Adrenal gland (tissue), 5 donors: ENCODE measurements at regions not wholly inside any gene's neighbourhood (a gene's known extent, or its start where the extent isn't known, plus 50 kb on each side); places are given as distances from the start of the nearest gene placed in this dataset.

Experiments
- POLR2A ChIP-seq, 2 donors: fragments of 450-650 bp; IDR thresholded peaks; one replicate each; pipeline ENCODE4 v1.6.1; 2017; ENCODE audit warnings: antibody characterized with exemption in 2 of 2, mild to moderate bottlenecking in 2 of 2, moderate library complexity in 1 of 2
- TF ChIP-seq, protein P1 (sequence below), 6 experiments: fragments of 450-650 bp in 4 of 6; fragments of 200-600 bp in 2 of 6; sonication (generic) in 1 of 6; IDR thresholded peaks; 1 replicate in 5 of 6; 2 replicates in 1 of 6; pipeline versions ENCODE4 v1.5.1 to v1.8.0; 2016 to 2021; ENCODE audit warnings: antibody characterized with exemption in 6 of 6, mild to moderate bottlenecking in 2 of 6, moderate library complexity in 1 of 6
- donor health status: DM: no; HTN: no; CAD: no.

DNA sequence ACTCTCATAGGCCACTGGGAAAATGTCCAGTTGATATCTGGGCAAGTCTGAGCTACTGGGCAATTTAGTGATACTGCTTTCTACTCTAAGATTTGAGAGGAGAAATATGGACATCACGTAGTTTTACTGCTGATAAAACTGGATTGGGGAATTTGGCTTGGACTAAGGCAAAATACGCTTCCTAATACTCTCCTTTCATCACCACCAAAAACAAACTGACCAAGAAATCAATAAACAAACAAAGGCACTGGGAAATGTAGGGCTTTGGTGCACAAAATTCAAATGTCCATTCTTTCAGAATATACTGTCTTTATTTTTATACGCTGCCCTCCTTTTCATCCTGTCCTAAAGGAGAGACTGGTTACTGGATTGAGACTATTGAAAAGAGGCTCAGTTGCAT, 145.1 kb upstream of the SP8 start:
- TF ChIP-seq, protein P1, sequence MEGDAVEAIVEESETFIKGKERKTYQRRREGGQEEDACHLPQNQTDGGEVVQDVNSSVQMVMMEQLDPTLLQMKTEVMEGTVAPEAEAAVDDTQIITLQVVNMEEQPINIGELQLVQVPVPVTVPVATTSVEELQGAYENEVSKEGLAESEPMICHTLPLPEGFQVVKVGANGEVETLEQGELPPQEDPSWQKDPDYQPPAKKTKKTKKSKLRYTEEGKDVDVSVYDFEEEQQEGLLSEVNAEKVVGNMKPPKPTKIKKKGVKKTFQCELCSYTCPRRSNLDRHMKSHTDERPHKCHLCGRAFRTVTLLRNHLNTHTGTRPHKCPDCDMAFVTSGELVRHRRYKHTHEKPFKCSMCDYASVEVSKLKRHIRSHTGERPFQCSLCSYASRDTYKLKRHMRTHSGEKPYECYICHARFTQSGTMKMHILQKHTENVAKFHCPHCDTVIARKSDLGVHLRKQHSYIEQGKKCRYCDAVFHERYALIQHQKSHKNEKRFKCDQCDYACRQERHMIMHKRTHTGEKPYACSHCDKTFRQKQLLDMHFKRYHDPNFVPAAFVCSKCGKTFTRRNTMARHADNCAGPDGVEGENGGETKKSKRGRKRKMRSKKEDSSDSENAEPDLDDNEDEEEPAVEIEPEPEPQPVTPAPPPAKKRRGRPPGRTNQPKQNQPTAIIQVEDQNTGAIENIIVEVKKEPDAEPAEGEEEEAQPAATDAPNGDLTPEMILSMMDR (IDR thresholded peaks at IDR 0.05), result no peak
- TF ChIP-seq POLR2A (IDR thresholded peaks at IDR 0.05), result no peak
